H1 (cell line): ENCODE measurements at regions not wholly inside any gene's neighbourhood (a gene's known extent, or its start where the extent isn't known, plus 50 kb on each side); places are given as distances from the start of the nearest gene placed in this dataset.

Source experiments
- CTCF ChIA-PET: fragments of 300-600 bp; sonication (Branson Sonifier 250); formaldehyde crosslinking; loops from one replicate; lab custom pipeline; 2021; ENCODE audit not compliant: partially characterized antibody; lab: Charles Lee
- POLR2A ChIA-PET: fragments of 300-600 bp; sonication (Branson Sonifier 250); formaldehyde crosslinking; loops from one replicate; lab custom pipeline; 2021; ENCODE audit warnings: inconsistent platforms; ENCODE audit not compliant: partially characterized antibody; lab: Charles Lee
- DNase-seq, 2 experiments: peaks; one replicate each; pipeline versions ENCODE4 v3.0.0 to v3.0.0-alpha.2; 2010 to 2022; ENCODE audit warnings: low spot score in 2 of 2, low read depth in 1 of 2, mixed read lengths in 1 of 2
- FAIRE-seq: peaks from 2 replicates; lab custom pipeline; 2011; peaks lifted over from hg19 to GRCh38; lab: Jason Lieb, UNC
- H2AFZ ChIP-seq: 2 replicates; pipeline ENCODE4 v1.8.1; 2012; ENCODE audit warnings: low read length, inconsistent platforms
- H2AK5ac ChIP-seq: 2 replicates; pipeline ENCODE4 v1.6.1; 2013; ENCODE audit warnings: low read depth, low read length
- H2BK120ac ChIP-seq: replicated peaks from 2 replicates; pipeline ENCODE3; 2013; ENCODE audit warnings: low read depth, low read length, inconsistent platforms
- H2BK12ac ChIP-seq: 2 replicates; pipeline ENCODE4 v1.6.1; 2013; ENCODE audit warnings: low read depth, low read length
- H2BK15ac ChIP-seq: 2 replicates; pipeline ENCODE4 v1.6.1; 2013; ENCODE audit warnings: low read length
- H2BK20ac ChIP-seq: 2 replicates; pipeline ENCODE4 v1.6.1; 2013; ENCODE audit warnings: low read length
- H2BK5ac ChIP-seq: 2 replicates; pipeline ENCODE4 v1.6.1; 2013; ENCODE audit warnings: low read depth, low read length
- H3K14ac ChIP-seq: 2 replicates; pipeline ENCODE4 v1.6.1; 2013; ENCODE audit warnings: inconsistent platforms; ENCODE audit not compliant: insufficient read length
- H3K18ac ChIP-seq: 2 replicates; pipeline ENCODE4 v1.6.1; 2013; ENCODE audit warnings: low read length; ENCODE audit errors: extremely low read depth
- H3K23ac ChIP-seq: 2 replicates; pipeline ENCODE4 v1.6.1; 2013; ENCODE audit warnings: inconsistent platforms; ENCODE audit not compliant: insufficient read length
- H3K23me2 ChIP-seq: 2 replicates; pipeline ENCODE4 v1.6.1; 2013; ENCODE audit warnings: low read depth, low read length
- H3K27ac ChIP-seq: 2 replicates; pipeline ENCODE4 v1.6.1; 2011; ENCODE audit warnings: low read depth, low read length, inconsistent platforms
- H3K27me3 ChIP-seq, 4 experiments: replicated peaks in 1 of 4; 1 replicate in 1 of 4; 2 replicates in 3 of 4; pipeline versions ENCODE4 v1.6.1 to v1.8.1; 2011 to 2013; ENCODE audit warnings: low read length in 3 of 4, mild to moderate bottlenecking in 3 of 4, inconsistent platforms in 2 of 4, mixed read lengths in 2 of 4, moderate library complexity in 1 of 4; ENCODE audit not compliant: control insufficient read depth in 3 of 4, insufficient read depth in 3 of 4; ENCODE audit errors: extremely low read depth in 1 of 4
- H3K36me3 ChIP-seq, 4 experiments: 2 replicates each; pipeline versions ENCODE4 v1.6.1 to v1.8.1; 2011 to 2013; ENCODE audit warnings: mild to moderate bottlenecking in 4 of 4, low read length in 3 of 4, moderate library complexity in 2 of 4, control low read depth in 1 of 4, inconsistent platforms in 1 of 4; ENCODE audit not compliant: insufficient read depth in 4 of 4, control insufficient read depth in 2 of 4
- H3K4ac ChIP-seq: replicated peaks from 2 replicates; pipeline ENCODE3; 2013; ENCODE audit warnings: low read length, low read depth, mixed read lengths, inconsistent platforms; ENCODE audit not compliant: insufficient read length
- H3K4me1 ChIP-seq, 4 experiments: replicated peaks in 1 of 4; 1 replicate in 1 of 4; 2 replicates in 3 of 4; pipeline versions ENCODE4 v1.6.1 to v1.8.1; 2011 to 2013; ENCODE audit warnings: low read length in 3 of 4, inconsistent platforms in 2 of 4, mixed read lengths in 1 of 4; ENCODE audit not compliant: insufficient read depth in 4 of 4, control insufficient read depth in 3 of 4
- H3K4me2 ChIP-seq, 2 experiments: 2 replicates each; pipeline versions ENCODE4 v1.6.1 to v1.8.1; 2011 to 2013; ENCODE audit warnings: low read depth in 2 of 2, low read length in 2 of 2, control low read depth in 1 of 2, inconsistent platforms in 1 of 2, mild to moderate bottlenecking in 1 of 2; ENCODE audit not compliant: insufficient read depth in 1 of 2
- H3K4me3 ChIP-seq, 4 experiments: fragments of 200-600, 300-600 bp in 1 of 4; sonication (generic), shearing (Covaris generic), sonication (Bioruptor Twin) in 1 of 4; 2 replicates each; pipeline versions ENCODE4 v1.5.1 to v1.8.1; 2011 to 2016; ENCODE audit warnings: low read length in 4 of 4, low read depth in 3 of 4, control low read depth in 2 of 4, inconsistent platforms in 2 of 4, mild to moderate bottlenecking in 2 of 4, mixed read lengths in 1 of 4, moderate library complexity in 1 of 4; ENCODE audit not compliant: insufficient read depth in 2 of 4; ENCODE audit errors: extremely low read depth in 1 of 4
- H3K56ac ChIP-seq: replicated peaks from 2 replicates; pipeline ENCODE3; 2013; ENCODE audit warnings: low read depth, mild to moderate bottlenecking, mixed read lengths, low read length, inconsistent platforms; ENCODE audit not compliant: insufficient read length
- H3K79me1 ChIP-seq: 2 replicates; pipeline ENCODE4 v1.6.1; 2013; ENCODE audit warnings: low read depth, low read length, control low read depth
- H3K79me2 ChIP-seq, 2 experiments: 2 replicates each; pipeline versions ENCODE4 v1.6.1 to v1.8.1; 2012 to 2013; ENCODE audit warnings: low read length in 2 of 2, mild to moderate bottlenecking in 2 of 2, inconsistent platforms in 1 of 2; ENCODE audit not compliant: insufficient read depth in 2 of 2, control insufficient read depth in 1 of 2
- H3K9ac ChIP-seq, 4 experiments: replicated peaks in 1 of 4; 1 replicate in 1 of 4; 2 replicates in 3 of 4; pipeline versions ENCODE4 v1.6.1 to v1.8.1; 2011 to 2013; ENCODE audit warnings: low read depth in 3 of 4, low read length in 3 of 4, control low read depth in 2 of 4, mild to moderate bottlenecking in 2 of 4, moderate library complexity in 2 of 4, inconsistent platforms in 1 of 4; ENCODE audit errors: extremely low read depth in 1 of 4
- H3K9me3 ChIP-seq, 2 experiments: 2 replicates each; pipeline versions ENCODE4 v1.6.1 to v1.8.1; 2012 to 2013; ENCODE audit warnings: mild to moderate bottlenecking in 2 of 2, moderate library complexity in 2 of 2, control low read depth in 1 of 2, inconsistent platforms in 1 of 2, low read depth in 1 of 2, low read length in 1 of 2, mixed read lengths in 1 of 2; ENCODE audit not compliant: insufficient read depth in 2 of 2
- H4K20me1 ChIP-seq, 2 experiments: replicated peaks in 1 of 2; 2 replicates each; pipeline versions ENCODE3 to v1.8.1; 2011 to 2013; ENCODE audit warnings: inconsistent platforms in 2 of 2, low read length in 2 of 2, mild to moderate bottlenecking in 1 of 2; ENCODE audit not compliant: insufficient read depth in 2 of 2, control insufficient read depth in 1 of 2
- H4K5ac ChIP-seq: 2 replicates; pipeline ENCODE4 v1.6.1; 2013; ENCODE audit warnings: low read length, low read depth, mixed read lengths, inconsistent platforms; ENCODE audit not compliant: insufficient read length
- H4K8ac ChIP-seq: 2 replicates; pipeline ENCODE4 v1.8.0; 2013; ENCODE audit warnings: mild to moderate bottlenecking, moderate library complexity, low read length, inconsistent platforms; ENCODE audit not compliant: insufficient read depth; ENCODE audit errors: extremely low read depth
- H4K91ac ChIP-seq: replicated peaks from 2 replicates; pipeline ENCODE3; 2013; ENCODE audit warnings: low read length, mixed read lengths, inconsistent platforms; ENCODE audit not compliant: insufficient read length
- HDAC6 ChIP-seq: IDR thresholded peaks from one replicate; pipeline ENCODE4 v1.7.1; 2012; ENCODE audit warnings: low read depth, mild to moderate bottlenecking, inconsistent platforms, low read length, moderate library complexity
- WGBS, 2 experiments: shearing (Covaris generic) in 1 of 2; methylation state at CpG; one replicate each; pipeline versions ENCODE4 v1.1.6 to v1.1.7; 2013 to 2015; ENCODE audit warnings: low lambda C conversion rate in 2 of 2, mixed read lengths in 2 of 2, inconsistent platforms in 1 of 2, low coverage in 1 of 2, missing lambda C conversion rate in 1 of 2; ENCODE audit not compliant: insufficient replicate concordance in 2 of 2, insufficient coverage in 1 of 2, insufficient read length in 1 of 2; ENCODE audit errors: extremely low coverage in 1 of 2, missing lambda C conversion rate in 1 of 2; 5-methylcytosine and 5-hydroxymethylcytosine counted together

DNA sequence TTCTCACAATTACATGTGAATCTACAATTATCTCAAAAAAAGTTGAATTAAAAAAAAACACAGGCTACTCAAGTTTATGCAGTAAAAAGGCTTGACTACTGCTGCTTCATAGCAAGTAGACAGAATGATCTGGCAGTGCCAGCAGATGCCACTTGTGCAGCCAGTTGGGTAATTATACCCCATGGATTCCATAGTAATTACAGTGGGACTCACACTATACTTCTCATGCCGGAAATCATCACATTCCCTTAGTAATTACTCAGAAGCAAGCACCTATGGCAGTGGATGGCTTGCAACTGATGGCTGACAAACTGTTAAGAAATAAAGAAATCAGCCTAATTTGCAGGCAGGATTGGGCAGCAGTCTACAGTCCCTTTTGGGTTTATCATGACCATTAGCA, 463.2 kb upstream of the KLF4 start:
- DNase-seq, result no peak
- no peak for TF ChIP-seq HDAC6
- ChIA-PET POLR2A (no interaction called here), CTCF (no interaction called here)
- Histone ChIP-seq H2BK5ac (no peak overlapping the region), H3K23ac (no peak overlapping the region), H2BK20ac (no peak overlapping the region), H3K27me3 (no peaks in the 10 kb centered on the region), H4K20me1 (no peaks in the 10 kb centered on the region), H2BK15ac (no peak overlapping the region), H3K36me3 (no peaks in the 10 kb centered on the region), H4K8ac (no peak overlapping the region), H3K4me3 (no peak overlapping the region), H3K27ac (no peak overlapping the region), H2BK120ac (no peak overlapping the region), H3K56ac (no peak overlapping the region), H2AFZ (no peak overlapping the region), H3K14ac (no peak overlapping the region), H3K79me1 (no peaks in the 10 kb centered on the region), H3K23me2 (no peaks in the 10 kb centered on the region), H3K4me2 (no peak overlapping the region), H2BK12ac (no peak overlapping the region), H3K4me1 (no peaks in the 10 kb centered on the region), H3K4ac (no peak overlapping the region), H4K5ac (no peak overlapping the region), H4K91ac (no peak overlapping the region), H3K9ac (no peak overlapping the region), H2AK5ac (no peak overlapping the region), H3K18ac (no peak overlapping the region), H3K9me3 (peaks cover 4% of the 10 kb centered on the region in 2 experiments; a peak in 2 of 4 replicates), H3K79me2 (no peaks in the 10 kb centered on the region)
- WGBS, 2 experiments, result 89% methylated on average over 1 of the region's 1 CpG; no CpG with 5 or more reads in 1 of the 2 experiments
- no peak for FAIRE-seq
